OCI-LY3 (cell line): ENCODE measurements at regions not wholly inside any gene's neighbourhood (a gene's known extent, or its start where the extent isn't known, plus 50 kb on each side); places are given as distances from the start of the nearest gene placed in this dataset.

ENCODE experiments used
- EZH2phosphoT487 ChIP-seq: fragments of 200-600 bp; shearing (Covaris generic); IDR thresholded peaks from 2 replicates; pipeline ENCODE4 v1.6.1; 2018; ENCODE audit warnings: antibody characterized with exemption, mixed run types, low read depth
- TF ChIP-seq, protein P1 (sequence below): fragments of 200-600, 300-600 bp; sonication (generic); IDR thresholded peaks from 2 replicates; pipeline ENCODE4 v1.5.1; 2014; ENCODE audit warnings: antibody characterized with exemption, low read length, low read depth

DNA sequence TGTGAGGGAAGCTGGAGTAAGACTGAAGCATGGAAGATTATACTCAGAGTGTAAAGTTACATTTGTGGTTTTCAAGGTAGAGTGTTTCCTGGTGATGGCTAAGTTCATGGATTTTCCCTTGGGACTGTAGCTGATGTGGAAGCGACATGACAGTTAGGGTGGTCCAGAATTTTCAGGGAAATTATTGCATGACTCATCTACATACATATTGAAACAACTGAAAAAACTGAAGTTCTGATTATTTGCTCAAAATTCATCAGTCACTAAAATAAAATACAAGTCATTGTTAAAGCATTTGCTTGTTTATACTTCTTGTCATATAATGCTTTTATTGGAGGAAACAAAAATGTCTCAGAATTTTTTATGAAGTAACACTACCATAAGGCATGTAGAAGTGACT lies 700.0 kb downstream of the RFPL4B start:
- TF ChIP-seq, protein P1, sequence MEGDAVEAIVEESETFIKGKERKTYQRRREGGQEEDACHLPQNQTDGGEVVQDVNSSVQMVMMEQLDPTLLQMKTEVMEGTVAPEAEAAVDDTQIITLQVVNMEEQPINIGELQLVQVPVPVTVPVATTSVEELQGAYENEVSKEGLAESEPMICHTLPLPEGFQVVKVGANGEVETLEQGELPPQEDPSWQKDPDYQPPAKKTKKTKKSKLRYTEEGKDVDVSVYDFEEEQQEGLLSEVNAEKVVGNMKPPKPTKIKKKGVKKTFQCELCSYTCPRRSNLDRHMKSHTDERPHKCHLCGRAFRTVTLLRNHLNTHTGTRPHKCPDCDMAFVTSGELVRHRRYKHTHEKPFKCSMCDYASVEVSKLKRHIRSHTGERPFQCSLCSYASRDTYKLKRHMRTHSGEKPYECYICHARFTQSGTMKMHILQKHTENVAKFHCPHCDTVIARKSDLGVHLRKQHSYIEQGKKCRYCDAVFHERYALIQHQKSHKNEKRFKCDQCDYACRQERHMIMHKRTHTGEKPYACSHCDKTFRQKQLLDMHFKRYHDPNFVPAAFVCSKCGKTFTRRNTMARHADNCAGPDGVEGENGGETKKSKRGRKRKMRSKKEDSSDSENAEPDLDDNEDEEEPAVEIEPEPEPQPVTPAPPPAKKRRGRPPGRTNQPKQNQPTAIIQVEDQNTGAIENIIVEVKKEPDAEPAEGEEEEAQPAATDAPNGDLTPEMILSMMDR, result no peak
- no peak for TF ChIP-seq EZH2phosphoT487
